Astrocyte (in vitro differentiated cells and primary cell): ENCODE measurements at regions not wholly inside any gene's neighbourhood (a gene's known extent, or its start where the extent isn't known, plus 50 kb on each side); places are given as distances from the start of the nearest gene placed in this dataset.

Experiments used
- DNase-seq: peaks from one replicate; pipeline ENCODE4 v3.0.0-alpha.2; 2010; ENCODE audit warnings: low read depth
- FAIRE-seq: peaks from 2 replicates; lab custom pipeline; 2011; peaks lifted over from hg19 to GRCh38; lab: Jason Lieb, UNC
- H2AFZ ChIP-seq: 2 replicates; pipeline ENCODE4 v1.6.0; 2012; ENCODE audit warnings: low read depth, low read length, inconsistent platforms
- H3K27ac ChIP-seq: 2 replicates; pipeline ENCODE4 v1.5.1; 2011; ENCODE audit warnings: low read depth, low read length, inconsistent platforms
- H3K27me3 ChIP-seq: 2 replicates; pipeline ENCODE4 v1.6.0; 2011; ENCODE audit warnings: low read length, inconsistent platforms; ENCODE audit not compliant: insufficient read depth
- H3K36me3 ChIP-seq: 2 replicates; pipeline ENCODE4 v1.5.1; 2011; ENCODE audit warnings: low read length, inconsistent platforms; ENCODE audit not compliant: insufficient read depth
- H3K4me1 ChIP-seq: 2 replicates; pipeline ENCODE4 v1.5.1; 2011; ENCODE audit warnings: low read length, inconsistent platforms; ENCODE audit not compliant: insufficient read depth
- H3K4me2 ChIP-seq: 2 replicates; pipeline ENCODE4 v1.6.0; 2012; ENCODE audit warnings: low read length, inconsistent platforms
- H3K4me3 ChIP-seq: 2 replicates; pipeline ENCODE4 v1.5.1; 2011; ENCODE audit warnings: low read depth, mild to moderate bottlenecking, low read length, inconsistent platforms; ENCODE audit not compliant: insufficient read depth
- H3K79me2 ChIP-seq: 2 replicates; pipeline ENCODE4 v1.6.0; 2012; ENCODE audit warnings: mild to moderate bottlenecking, low read length, inconsistent platforms; ENCODE audit not compliant: insufficient read depth
- H3K9ac ChIP-seq: 2 replicates; pipeline ENCODE4 v1.6.0; 2012; ENCODE audit warnings: mild to moderate bottlenecking, low read length, inconsistent platforms
- H3K9me3 ChIP-seq: 2 replicates; pipeline ENCODE4 v1.5.1; 2012; ENCODE audit warnings: low read depth, mild to moderate bottlenecking, low read length, inconsistent platforms; ENCODE audit not compliant: insufficient read depth
- H4K20me1 ChIP-seq: 2 replicates; pipeline ENCODE4 v1.6.0; 2012; ENCODE audit warnings: low read length, inconsistent platforms; ENCODE audit not compliant: insufficient read depth
- H3K27ac Mint-ChIP-seq: one replicate; pipeline ENCODE4 v1.8.0; 2021; ENCODE audit warnings: mild to moderate bottlenecking, mixed read lengths; ENCODE audit not compliant: unreplicated experiment
- H3K27me3 Mint-ChIP-seq: one replicate; pipeline ENCODE4 v1.8.0; 2021; ENCODE audit warnings: low read depth, mixed read lengths; ENCODE audit not compliant: unreplicated experiment
- H3K36me3 Mint-ChIP-seq: one replicate; pipeline ENCODE4 v1.8.0; 2021; ENCODE audit warnings: low read depth, mixed read lengths; ENCODE audit not compliant: unreplicated experiment
- H3K4me1 Mint-ChIP-seq: one replicate; pipeline ENCODE4 v1.8.0; 2021; ENCODE audit warnings: low read depth, mixed read lengths; ENCODE audit not compliant: unreplicated experiment
- H3K4me3 Mint-ChIP-seq: one replicate; pipeline ENCODE4 v1.8.0; 2021; ENCODE audit warnings: mild to moderate bottlenecking, moderate library complexity, mixed read lengths; ENCODE audit not compliant: unreplicated experiment
- H3K9me3 Mint-ChIP-seq: one replicate; pipeline ENCODE4 v1.8.0; 2021; ENCODE audit warnings: mild to moderate bottlenecking, mixed read lengths; ENCODE audit not compliant: unreplicated experiment
- CTCF ChIP-seq: IDR thresholded peaks from 2 replicates; pipeline ENCODE4 v1.5.1; 2011; ENCODE audit warnings: low read depth, mild to moderate bottlenecking, inconsistent platforms, low read length, moderate library complexity; ENCODE audit not compliant: insufficient read depth
- EZH2 ChIP-seq: IDR thresholded peaks from 2 replicates; pipeline ENCODE4 v1.6.1; 2012; ENCODE audit warnings: mild to moderate bottlenecking, low read length, inconsistent platforms; ENCODE audit not compliant: insufficient read depth

- Mint-ChIP-seq H3K27me3 (peaks cover 6% of the 10 kb centered on the region), H3K27ac (no peak overlapping the region), H3K4me1 (peaks cover 5% of the 10 kb centered on the region), H3K9me3 (no peaks in the 10 kb centered on the region), H3K4me3 (no peak overlapping the region), H3K36me3 (no peaks in the 10 kb centered on the region)
- no peak for FAIRE-seq
- no peak for DNase-seq
- no peak overlapping the region for H3K4me2 ChIP-seq
- H3K79me2 ChIP-seq: no peaks in the 10 kb centered on the region
- no peaks in the 10 kb centered on the region for H3K9me3 ChIP-seq
- TF ChIP-seq EZH2: no peak
- no peak for TF ChIP-seq CTCF
- H3K27me3 ChIP-seq: no peaks in the 10 kb centered on the region
- H4K20me1 ChIP-seq: no peaks in the 10 kb centered on the region
- no peak overlapping the region for H3K9ac ChIP-seq
- H3K4me1 ChIP-seq: no peaks in the 10 kb centered on the region
- no peak overlapping the region for H3K27ac ChIP-seq
- no peaks in the 10 kb centered on the region for H3K36me3 ChIP-seq
- H2AFZ ChIP-seq: no peak overlapping the region
- H3K4me3 ChIP-seq: no peak overlapping the region
Observed at GRCh38 chr11:31960126-31960525, 130.7 kb upstream of the RCN1 start.

- H3K4me3 Mint-ChIP-seq: no peak overlapping the region
- H3K27ac Mint-ChIP-seq: no peak overlapping the region
- no peaks in the 10 kb centered on the region for H3K36me3 ChIP-seq
Observed at GRCh38 chr11:31959716-31960115, 131.2 kb upstream of the RCN1 start.

More at GRCh38 chr11:31959716-31960115, 131.2 kb upstream of the RCN1 start:
- Mint-ChIP-seq H3K4me1 (peaks cover 5% of the 10 kb centered on the region), H3K27me3 (peaks cover 9% of the 10 kb centered on the region), H3K9me3 (no peaks in the 10 kb centered on the region), H3K36me3 (no peaks in the 10 kb centered on the region)
- Histone ChIP-seq H4K20me1 (no peaks in the 10 kb centered on the region), H2AFZ (no peak overlapping the region), H3K4me2 (no peak overlapping the region), H3K9ac (no peak overlapping the region), H3K27ac (no peak overlapping the region), H3K27me3 (no peaks in the 10 kb centered on the region), H3K79me2 (no peaks in the 10 kb centered on the region), H3K4me1 (no peaks in the 10 kb centered on the region), H3K9me3 (no peaks in the 10 kb centered on the region), H3K4me3 (no peak overlapping the region)
- no peak for TF ChIP-seq EZH2
- TF ChIP-seq CTCF: no peak
- DNase-seq: peak; percentile 56
- FAIRE-seq: no peak
